ENCODE measurements at regions not wholly inside any gene's neighbourhood (a gene's known extent, or its start where the extent isn't known, plus 50 kb on each side); places are given as distances from the start of the nearest gene placed in this dataset.
"Not testable (repeated sequence)": the region's sequence is repeated elsewhere in the genome, so short reads cannot be mapped to it uniquely, and the experiment has no call there.

- not testable (repeated sequence) for DNase-seq (ENCODE audit: low read depth in 2 of 2)
Observed at GRCh38 chr2:37722971-37723370, 51.5 kb upstream of the CDC42EP3 start.

- DNase-seq (ENCODE audit: low read depth in 2 of 2) = no peak
Observed at GRCh38 chr2:37730037-37730818, 58.8 kb upstream of the CDC42EP3 start.

- not testable (repeated sequence) for DNase-seq (ENCODE audit: low read depth in 2 of 2)
Observed at GRCh38 chr2:37732412-37732811, 61.0 kb upstream of the CDC42EP3 start.

- no peak for DNase-seq (ENCODE audit: low read depth in 2 of 2)
Observed at GRCh38 chr2:37733251-37733650, 61.8 kb upstream of the CDC42EP3 start.

- DNase-seq (ENCODE audit: low read depth in 2 of 2) = not testable (repeated sequence)
Observed at GRCh38 chr2:37733955-37734354, 62.5 kb upstream of the CDC42EP3 start.

- not testable (repeated sequence) for DNase-seq (ENCODE audit: low read depth in 2 of 2)
Observed at GRCh38 chr2:37734891-37735523, 63.6 kb upstream of the CDC42EP3 start.

- DNase-seq (ENCODE audit: low read depth in 2 of 2) = not testable (repeated sequence)
Observed at GRCh38 chr2:37735524-37735910, 64.1 kb upstream of the CDC42EP3 start.

- DNase-seq (ENCODE audit: low read depth in 2 of 2) = no peak
Observed at GRCh38 chr2:37737507-37737906, 66.1 kb upstream of the CDC42EP3 start.

GRCh38 chr2:37738266-37738885 is 66.9 kb upstream of the CDC42EP3 start:
- DNase-seq (ENCODE audit: low read depth in 2 of 2) = no peak

- no peak for DNase-seq (ENCODE audit: low read depth in 2 of 2)
Observed at GRCh38 chr2:37739153-37739552, 67.7 kb upstream of the CDC42EP3 start.

GRCh38 chr2:37740164-37740739 is 68.8 kb upstream of the CDC42EP3 start:
- no peak for DNase-seq (ENCODE audit: low read depth in 2 of 2)

- DNase-seq (ENCODE audit: low read depth in 2 of 2) = no peak
Observed at GRCh38 chr2:37742286-37742685, 70.8 kb upstream of the CDC42EP3 start.

- DNase-seq (ENCODE audit: low read depth in 2 of 2) = no peak
Observed at GRCh38 chr2:37744010-37744409, 72.6 kb upstream of the CDC42EP3 start.

- not testable (repeated sequence) for DNase-seq (ENCODE audit: low read depth in 2 of 2)
Observed at GRCh38 chr2:37744961-37745360, 73.5 kb upstream of the CDC42EP3 start.

GRCh38 chr2:37746011-37746410 is 74.6 kb upstream of the CDC42EP3 start:
- not testable (repeated sequence) for DNase-seq (ENCODE audit: low read depth in 2 of 2)

GRCh38 chr2:37746883-37747282 is 75.4 kb upstream of the CDC42EP3 start:
- DNase-seq (ENCODE audit: low read depth in 2 of 2) = no peak

GRCh38 chr2:37748541-37748940 is 77.1 kb upstream of the CDC42EP3 start:
- DNase-seq (ENCODE audit: low read depth in 2 of 2) = no peak

- not testable (repeated sequence) for DNase-seq (ENCODE audit: low read depth in 2 of 2)
Observed at GRCh38 chr2:37750286-37750685, 78.8 kb upstream of the CDC42EP3 start.

GRCh38 chr2:37752766-37753165 is 81.3 kb upstream of the CDC42EP3 start:
- DNase-seq (ENCODE audit: low read depth in 2 of 2) = no peak

GRCh38 chr2:37753758-37754157 is 82.3 kb upstream of the CDC42EP3 start:
- no peak for DNase-seq (ENCODE audit: low read depth in 2 of 2)

GRCh38 chr2:37755961-37756559 is 84.6 kb upstream of the CDC42EP3 start:
- not testable (repeated sequence) for DNase-seq (ENCODE audit: low read depth in 2 of 2)

GRCh38 chr2:37757456-37757855 is 86.0 kb upstream of the CDC42EP3 start:
- DNase-seq (ENCODE audit: low read depth in 2 of 2) = not testable (repeated sequence)

Data from activated CD4-positive, alpha-beta T cell treated with anti-CD3 and anti-CD28 coated beads for 24 hours (primary cell).